ENCODE measurements at regions not wholly inside any gene's neighbourhood (a gene's known extent, or its start where the extent isn't known, plus 50 kb on each side); places are given as distances from the start of the nearest gene placed in this dataset.
"Not testable (repeated sequence)": the region's sequence is repeated elsewhere in the genome, so short reads cannot be mapped to it uniquely, and the experiment has no call there.

DNA sequence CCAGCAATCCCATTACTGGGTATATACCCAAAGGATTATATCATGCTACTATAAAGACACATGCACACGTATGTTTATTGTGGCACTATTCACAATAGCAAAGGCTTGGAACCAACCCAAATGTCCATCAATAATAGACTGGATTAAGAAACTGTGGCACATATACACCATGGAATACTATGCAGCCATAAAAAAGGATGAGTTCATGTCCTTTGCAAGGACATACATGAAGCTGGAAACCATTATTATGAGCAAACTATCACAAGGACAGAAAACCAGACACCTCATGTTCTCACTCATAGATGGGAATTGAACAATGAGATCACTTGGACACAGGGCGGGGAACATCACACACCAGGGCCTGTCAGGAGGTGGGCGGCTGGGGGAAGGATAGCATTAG, 92.8 kb upstream of the SLC1A3 start:
- not testable (repeated sequence) for H3K27me3 ChIP-seq (ENCODE audit: low read depth, low read length); H3K4me3 ChIP-seq (ENCODE audit: low read depth in 1 of 2, low read length in 2 of 2); H3K27ac ChIP-seq (ENCODE audit: low read length); H3K36me3 ChIP-seq (ENCODE audit: control insufficient read depth in 1 of 2, insufficient read depth in 2 of 2, low read length in 2 of 2); H3K4me1 ChIP-seq (ENCODE audit: control insufficient read depth in 1 of 2, insufficient read depth in 2 of 2, low read length in 2 of 2); H3K9me3 ChIP-seq (ENCODE audit: control insufficient read depth in 1 of 2, low read length in 2 of 2)

DNA sequence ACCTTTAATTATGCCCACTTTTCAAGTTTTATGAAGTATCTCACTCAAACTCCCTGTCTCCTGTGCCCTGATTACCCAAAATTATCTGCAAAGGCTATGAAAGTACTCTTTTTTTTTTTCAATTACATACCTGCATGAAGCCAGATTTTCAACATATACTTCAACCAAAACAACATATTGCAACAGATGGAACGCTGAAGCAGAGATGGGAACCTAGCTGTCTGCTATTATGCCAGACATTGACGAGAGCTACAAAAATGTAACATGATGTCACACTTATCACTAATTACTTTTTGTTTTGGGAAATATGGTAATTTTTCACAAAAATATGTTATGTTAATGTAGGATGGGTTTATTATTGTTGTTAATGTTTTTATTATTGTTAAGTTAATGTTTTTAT, 86.5 kb upstream of the SLC1A3 start:
- no peaks in the 10 kb centered on the region for H3K9me3 ChIP-seq (ENCODE audit: control insufficient read depth in 1 of 2, low read length in 2 of 2)

DNA sequence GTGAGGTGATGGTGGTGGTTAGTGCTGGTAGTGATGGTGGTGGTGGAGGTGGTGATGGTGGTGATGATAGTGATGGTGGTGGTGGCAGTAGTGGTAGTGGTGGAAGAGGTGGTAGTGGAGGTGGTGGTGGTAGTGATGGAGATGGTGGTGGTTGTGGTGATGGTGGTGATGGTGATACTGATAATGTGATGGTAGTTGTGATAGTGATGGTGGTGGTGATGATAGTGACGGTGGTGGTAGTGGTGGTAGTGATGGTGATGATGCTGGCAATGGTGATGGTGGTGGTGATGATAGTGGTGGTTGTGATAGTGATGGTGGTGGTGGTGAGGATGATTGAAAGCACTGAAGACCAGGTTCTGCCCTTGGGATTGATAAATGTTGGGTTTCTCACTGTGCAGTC, 85.2 kb upstream of the SLC1A3 start:
- no peaks in the 10 kb centered on the region for H3K36me3 ChIP-seq (ENCODE audit: control insufficient read depth in 1 of 2, insufficient read depth in 2 of 2, low read length in 2 of 2)
- H3K27me3 ChIP-seq (ENCODE audit: low read depth, low read length) = no peaks in the 10 kb centered on the region
- H3K4me3 ChIP-seq (ENCODE audit: low read depth in 1 of 2, low read length in 2 of 2) = no peak overlapping the region
- no peaks in the 10 kb centered on the region for H3K9me3 ChIP-seq (ENCODE audit: control insufficient read depth in 1 of 2, low read length in 2 of 2)
- H3K4me1 ChIP-seq (ENCODE audit: control insufficient read depth in 1 of 2, insufficient read depth in 2 of 2, low read length in 2 of 2) = peaks cover 0 to 11% of the 10 kb centered on the region in 2 donors
- no peak overlapping the region for H3K27ac ChIP-seq (ENCODE audit: low read length)

More for the DNA sequence above, 86.5 kb upstream of the SLC1A3 start:
- no peak overlapping the region for H3K4me3 ChIP-seq (ENCODE audit: low read depth in 1 of 2, low read length in 2 of 2)
- peaks cover 0 to 11% of the 10 kb centered on the region in 2 donors for H3K4me1 ChIP-seq (ENCODE audit: control insufficient read depth in 1 of 2, insufficient read depth in 2 of 2, low read length in 2 of 2)
- H3K36me3 ChIP-seq (ENCODE audit: control insufficient read depth in 1 of 2, insufficient read depth in 2 of 2, low read length in 2 of 2) = no peaks in the 10 kb centered on the region
- no peak overlapping the region for H3K27ac ChIP-seq (ENCODE audit: low read length)
- no peaks in the 10 kb centered on the region for H3K27me3 ChIP-seq (ENCODE audit: low read depth, low read length)

DNA sequence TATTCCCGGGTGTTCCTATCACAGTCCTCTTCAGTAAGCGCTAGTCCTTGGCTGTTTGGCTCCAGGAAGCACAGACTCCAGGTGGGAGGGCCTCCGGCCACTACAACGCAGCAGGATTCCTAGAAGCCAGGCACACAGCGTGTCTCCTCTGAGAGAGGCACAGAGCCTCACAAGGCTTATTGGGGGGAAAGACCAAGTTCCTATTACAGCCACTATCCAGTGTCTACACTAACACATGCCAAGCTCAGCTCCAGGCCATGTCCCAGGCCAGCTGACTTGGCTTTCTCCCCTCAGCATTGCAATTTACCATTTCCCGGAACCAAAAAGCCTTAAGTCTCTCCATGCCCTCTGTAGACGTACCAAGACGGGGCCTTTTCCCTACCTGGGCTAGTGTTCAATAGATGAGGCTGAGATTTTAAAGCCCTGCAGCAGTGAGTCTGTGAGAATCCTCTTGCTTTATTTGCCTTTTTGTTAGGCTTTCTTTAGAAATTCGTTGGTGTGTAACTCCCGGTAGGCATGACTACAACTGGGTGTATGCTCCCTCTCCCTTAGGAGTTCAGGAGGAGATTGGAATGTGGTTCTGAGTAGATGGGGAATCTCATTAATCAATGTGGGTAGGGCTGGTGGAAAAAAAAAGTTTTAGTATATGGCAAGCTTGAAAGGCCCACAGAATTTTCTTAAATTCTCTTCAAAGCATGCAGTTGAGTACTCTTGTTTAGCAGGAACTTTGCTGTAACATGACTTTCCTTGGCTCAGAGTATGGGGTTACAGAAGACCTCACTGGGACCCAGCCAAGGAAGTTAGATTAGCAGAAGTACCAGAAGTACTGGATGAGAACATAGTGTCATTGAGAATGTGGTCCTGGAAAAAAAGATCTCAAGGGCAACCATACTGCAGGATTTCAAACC, 84.3 kb upstream of the SLC1A3 start:
- H3K9me3 ChIP-seq (ENCODE audit: control insufficient read depth in 1 of 2, low read length in 2 of 2) = no peaks in the 10 kb centered on the region
- no peak overlapping the region for H3K27ac ChIP-seq (ENCODE audit: low read length)
- no peaks in the 10 kb centered on the region for H3K36me3 ChIP-seq (ENCODE audit: control insufficient read depth in 1 of 2, insufficient read depth in 2 of 2, low read length in 2 of 2)
- no peak overlapping the region for H3K4me3 ChIP-seq (ENCODE audit: low read depth in 1 of 2, low read length in 2 of 2)
- H3K27me3 ChIP-seq (ENCODE audit: low read depth, low read length) = no peaks in the 10 kb centered on the region
- H3K4me1 ChIP-seq (ENCODE audit: control insufficient read depth in 1 of 2, insufficient read depth in 2 of 2, low read length in 2 of 2) = peaks cover 0 to 11% of the 10 kb centered on the region in 2 donors

DNA sequence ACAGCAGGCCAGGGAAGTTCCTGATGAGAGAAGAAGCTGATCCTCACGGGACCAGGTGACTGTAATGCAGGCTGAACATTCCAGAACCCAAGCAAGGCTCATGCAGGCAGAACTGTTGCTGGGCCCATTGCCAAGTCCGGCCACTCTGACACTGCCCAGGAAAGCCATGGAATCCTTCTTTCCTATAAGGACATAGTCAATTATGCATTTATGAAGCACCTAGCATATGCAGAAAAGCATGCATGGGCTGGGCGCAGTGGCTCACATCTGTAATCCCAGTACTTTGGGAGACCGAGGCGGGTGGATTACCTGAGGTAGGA, 83.7 kb upstream of the SLC1A3 start:
- H3K27ac ChIP-seq (ENCODE audit: low read length) = no peak overlapping the region

DNA sequence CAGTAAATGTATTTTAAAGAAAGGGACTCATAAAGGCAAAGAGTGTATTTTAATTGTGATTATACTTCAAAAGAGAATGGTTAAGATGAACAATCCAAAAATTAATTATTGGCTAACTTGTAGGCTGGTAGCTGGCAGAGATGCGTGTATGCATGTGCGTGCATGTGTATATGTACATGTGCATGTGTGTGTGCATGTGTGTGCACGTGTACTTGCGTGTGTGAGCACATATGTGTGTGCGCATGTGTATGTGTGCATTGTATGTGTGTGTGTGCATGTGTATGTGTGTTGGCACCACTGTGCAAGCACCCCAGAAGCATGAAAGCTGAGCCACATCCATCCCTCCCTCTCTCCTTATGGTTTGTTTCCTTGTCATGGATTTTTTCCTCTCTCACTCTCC, 83.0 kb upstream of the SLC1A3 start:
- Histone ChIP-seq H3K27ac (ENCODE audit: low read length) (no peak overlapping the region), H3K36me3 (ENCODE audit: control insufficient read depth in 1 of 2, insufficient read depth in 2 of 2, low read length in 2 of 2) (no peaks in the 10 kb centered on the region), H3K27me3 (ENCODE audit: low read depth, low read length) (no peaks in the 10 kb centered on the region), H3K9me3 (ENCODE audit: control insufficient read depth in 1 of 2, low read length in 2 of 2) (no peaks in the 10 kb centered on the region), H3K4me3 (ENCODE audit: low read depth in 1 of 2, low read length in 2 of 2) (no peak overlapping the region), H3K4me1 (ENCODE audit: control insufficient read depth in 1 of 2, insufficient read depth in 2 of 2, low read length in 2 of 2) (peaks cover 0 to 11% of the 10 kb centered on the region in 2 donors)

More for the DNA sequence above, 83.7 kb upstream of the SLC1A3 start:
- Histone ChIP-seq H3K9me3 (ENCODE audit: control insufficient read depth in 1 of 2, low read length in 2 of 2) (no peaks in the 10 kb centered on the region), H3K4me3 (ENCODE audit: low read depth in 1 of 2, low read length in 2 of 2) (no peak overlapping the region), H3K4me1 (ENCODE audit: control insufficient read depth in 1 of 2, insufficient read depth in 2 of 2, low read length in 2 of 2) (peaks cover 0 to 11% of the 10 kb centered on the region in 2 donors), H3K27me3 (ENCODE audit: low read depth, low read length) (no peaks in the 10 kb centered on the region), H3K36me3 (ENCODE audit: control insufficient read depth in 1 of 2, insufficient read depth in 2 of 2, low read length in 2 of 2) (no peaks in the 10 kb centered on the region)

DNA sequence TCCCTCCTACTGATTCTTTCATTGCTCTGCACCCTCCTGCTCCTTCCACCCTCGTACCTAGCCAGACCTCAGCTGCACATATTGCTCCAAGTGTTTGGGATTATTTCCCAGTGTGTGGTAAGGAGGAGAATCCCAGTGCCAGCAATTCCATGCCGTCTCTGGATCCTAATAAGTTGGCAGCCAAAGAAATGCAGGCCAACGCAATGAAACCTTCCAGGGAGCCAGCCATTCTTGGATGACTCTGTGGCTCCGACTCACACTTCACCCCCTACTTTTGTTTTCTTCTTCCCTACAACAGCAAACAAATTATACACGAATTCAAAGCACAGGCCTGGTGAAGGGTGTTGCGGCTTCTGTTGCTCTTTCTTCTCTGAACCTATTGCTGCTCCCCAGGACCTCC, 82.5 kb upstream of the SLC1A3 start:
- H3K27ac ChIP-seq (ENCODE audit: low read length) = no peak overlapping the region
- H3K4me3 ChIP-seq (ENCODE audit: low read depth in 1 of 2, low read length in 2 of 2) = no peak overlapping the region
- no peaks in the 10 kb centered on the region for H3K27me3 ChIP-seq (ENCODE audit: low read depth, low read length)
- H3K4me1 ChIP-seq (ENCODE audit: control insufficient read depth in 1 of 2, insufficient read depth in 2 of 2, low read length in 2 of 2) = peaks cover 0 to 11% of the 10 kb centered on the region in 2 donors
- no peaks in the 10 kb centered on the region for H3K36me3 ChIP-seq (ENCODE audit: control insufficient read depth in 1 of 2, insufficient read depth in 2 of 2, low read length in 2 of 2)
- H3K9me3 ChIP-seq (ENCODE audit: control insufficient read depth in 1 of 2, low read length in 2 of 2) = no peaks in the 10 kb centered on the region

DNA sequence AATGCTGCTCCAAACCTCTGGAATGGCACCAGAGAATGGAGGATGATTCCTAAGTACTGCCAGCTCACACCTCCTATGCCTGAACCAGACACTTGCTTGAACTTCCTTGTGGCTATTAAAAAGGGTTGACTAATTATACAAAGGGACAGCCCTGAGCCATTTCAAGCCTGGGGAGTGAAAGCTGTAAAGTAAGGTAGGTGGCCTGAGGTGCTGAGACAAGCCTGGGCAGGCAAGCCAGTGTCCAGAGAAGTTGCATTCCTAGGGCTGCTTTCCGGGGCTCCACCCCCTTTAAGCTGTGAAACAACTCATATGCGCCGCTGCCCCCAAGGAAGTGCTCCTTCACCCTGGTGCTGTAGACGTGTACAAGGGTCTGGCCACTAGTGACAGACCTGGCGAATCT, 79.9 kb upstream of the SLC1A3 start:
- H3K36me3 ChIP-seq (ENCODE audit: control insufficient read depth in 1 of 2, insufficient read depth in 2 of 2, low read length in 2 of 2) = no peaks in the 10 kb centered on the region
- peaks cover 0 to 11% of the 10 kb centered on the region in 2 donors for H3K4me1 ChIP-seq (ENCODE audit: control insufficient read depth in 1 of 2, insufficient read depth in 2 of 2, low read length in 2 of 2)
- no peak overlapping the region for H3K27ac ChIP-seq (ENCODE audit: low read length)
- no peak overlapping the region for H3K4me3 ChIP-seq (ENCODE audit: low read depth in 1 of 2, low read length in 2 of 2)
- H3K9me3 ChIP-seq (ENCODE audit: control insufficient read depth in 1 of 2, low read length in 2 of 2) = no peaks in the 10 kb centered on the region
- no peaks in the 10 kb centered on the region for H3K27me3 ChIP-seq (ENCODE audit: low read depth, low read length)

DNA sequence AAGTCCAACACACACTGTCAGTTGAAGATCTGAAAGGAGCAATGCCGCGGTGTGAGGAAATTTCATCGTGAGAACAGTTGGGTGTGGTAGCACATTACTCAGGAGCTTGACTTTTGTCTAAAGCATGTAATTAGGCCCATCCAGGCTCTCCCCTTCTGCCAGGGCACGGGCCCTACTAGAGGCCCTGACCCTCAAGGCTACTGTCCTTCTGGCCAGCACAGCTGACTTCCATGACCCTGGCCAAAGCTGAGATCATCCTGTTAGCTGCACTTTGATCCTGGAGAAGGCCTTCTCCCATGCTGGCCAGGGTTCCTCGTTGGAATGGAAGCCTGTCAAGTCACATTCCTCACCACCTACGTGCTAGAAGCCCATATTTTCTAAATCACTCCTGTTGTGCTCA, 77.8 kb upstream of the SLC1A3 start:
- H3K27ac ChIP-seq (ENCODE audit: low read length) = no peak overlapping the region
- no peaks in the 10 kb centered on the region for H3K4me1 ChIP-seq (ENCODE audit: control insufficient read depth in 1 of 2, insufficient read depth in 2 of 2, low read length in 2 of 2)
- no peak overlapping the region for H3K4me3 ChIP-seq (ENCODE audit: low read depth in 1 of 2, low read length in 2 of 2)
- no peaks in the 10 kb centered on the region for H3K36me3 ChIP-seq (ENCODE audit: control insufficient read depth in 1 of 2, insufficient read depth in 2 of 2, low read length in 2 of 2)
- H3K9me3 ChIP-seq (ENCODE audit: control insufficient read depth in 1 of 2, low read length in 2 of 2) = no peaks in the 10 kb centered on the region
- no peaks in the 10 kb centered on the region for H3K27me3 ChIP-seq (ENCODE audit: low read depth, low read length)

DNA sequence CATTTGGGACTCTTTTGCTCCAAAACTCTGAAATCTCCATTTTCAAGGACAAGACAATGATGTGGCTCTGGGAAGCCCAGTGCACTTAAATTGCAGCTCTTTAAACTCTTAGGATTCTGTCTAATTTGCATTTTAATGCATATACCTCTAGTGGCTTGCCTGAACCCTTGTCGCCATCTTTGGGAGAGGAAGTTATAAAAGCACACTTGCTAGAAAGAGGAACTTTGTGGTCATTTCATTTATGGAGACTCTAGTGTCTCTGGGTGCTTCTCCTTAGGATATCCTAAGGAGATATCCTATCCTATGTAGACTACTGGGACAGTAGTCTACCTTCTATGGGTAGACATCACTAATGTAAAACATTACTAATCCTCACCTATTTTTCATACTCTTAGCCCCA, 77.3 kb upstream of the SLC1A3 start:
- no peaks in the 10 kb centered on the region for H3K9me3 ChIP-seq (ENCODE audit: control insufficient read depth in 1 of 2, low read length in 2 of 2)
- H3K4me3 ChIP-seq (ENCODE audit: low read depth in 1 of 2, low read length in 2 of 2) = no peak overlapping the region
- no peaks in the 10 kb centered on the region for H3K4me1 ChIP-seq (ENCODE audit: control insufficient read depth in 1 of 2, insufficient read depth in 2 of 2, low read length in 2 of 2)
- H3K27me3 ChIP-seq (ENCODE audit: low read depth, low read length) = no peaks in the 10 kb centered on the region
- no peak overlapping the region for H3K27ac ChIP-seq (ENCODE audit: low read length)
- no peaks in the 10 kb centered on the region for H3K36me3 ChIP-seq (ENCODE audit: control insufficient read depth in 1 of 2, insufficient read depth in 2 of 2, low read length in 2 of 2)

DNA sequence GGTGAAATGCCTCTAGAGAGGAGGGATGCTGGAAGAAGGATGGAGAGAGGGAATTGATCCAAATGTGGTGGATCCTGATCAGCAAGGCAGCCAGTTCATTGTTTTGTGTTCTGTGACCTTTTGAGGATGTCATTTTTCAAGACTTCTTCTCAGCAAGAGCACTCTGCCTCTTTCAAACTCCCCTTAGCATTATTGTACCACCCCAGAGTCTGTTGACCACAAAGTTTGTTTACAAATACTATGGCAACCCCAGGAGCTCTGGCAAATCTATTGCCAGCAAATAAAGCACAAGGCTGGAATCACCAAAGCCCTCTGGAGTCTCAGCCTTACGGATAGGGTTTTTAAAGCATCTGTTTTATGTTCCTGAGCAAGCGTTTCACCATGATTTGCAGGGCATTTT, 76.2 kb upstream of the SLC1A3 start:
- Histone ChIP-seq H3K27me3 (ENCODE audit: low read depth, low read length) (no peaks in the 10 kb centered on the region), H3K9me3 (ENCODE audit: control insufficient read depth in 1 of 2, low read length in 2 of 2) (no peaks in the 10 kb centered on the region), H3K4me1 (ENCODE audit: control insufficient read depth in 1 of 2, insufficient read depth in 2 of 2, low read length in 2 of 2) (no peaks in the 10 kb centered on the region), H3K36me3 (ENCODE audit: control insufficient read depth in 1 of 2, insufficient read depth in 2 of 2, low read length in 2 of 2) (no peaks in the 10 kb centered on the region), H3K4me3 (ENCODE audit: low read depth in 1 of 2, low read length in 2 of 2) (no peak overlapping the region), H3K27ac (ENCODE audit: low read length) (no peak overlapping the region)

DNA sequence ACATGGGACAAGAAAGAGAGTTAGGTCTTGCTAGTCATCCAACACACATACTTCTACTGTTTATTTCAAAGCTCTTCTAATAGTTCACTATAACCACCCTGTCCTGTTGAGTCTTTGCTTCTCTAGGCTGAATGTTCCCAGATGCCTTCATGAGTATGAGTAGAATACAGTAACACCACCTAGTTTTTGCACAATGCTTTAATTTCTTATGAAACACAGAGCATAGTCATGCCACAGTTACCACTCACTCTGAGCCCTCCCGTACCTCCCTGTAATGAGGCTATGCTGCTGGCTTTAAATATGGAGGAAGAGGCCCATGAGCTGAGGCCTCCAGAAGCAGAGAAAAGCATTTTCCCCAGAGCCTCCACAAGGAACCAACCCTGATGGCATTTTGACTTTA, 75.0 kb upstream of the SLC1A3 start:
- H3K9me3 ChIP-seq (ENCODE audit: control insufficient read depth in 1 of 2, low read length in 2 of 2) = no peaks in the 10 kb centered on the region
- no peaks in the 10 kb centered on the region for H3K36me3 ChIP-seq (ENCODE audit: control insufficient read depth in 1 of 2, insufficient read depth in 2 of 2, low read length in 2 of 2)
- H3K4me3 ChIP-seq (ENCODE audit: low read depth in 1 of 2, low read length in 2 of 2) = no peak overlapping the region
- H3K27me3 ChIP-seq (ENCODE audit: low read depth, low read length) = no peaks in the 10 kb centered on the region
- H3K27ac ChIP-seq (ENCODE audit: low read length) = no peak overlapping the region
- peaks cover 0 to 1% of the 10 kb centered on the region in 2 donors for H3K4me1 ChIP-seq (ENCODE audit: control insufficient read depth in 1 of 2, insufficient read depth in 2 of 2, low read length in 2 of 2)

All from muscle layer of duodenum (tissue), 2 donors.